Activated T-helper 1 cell treated with anti-CD3 and anti-CD28 coated beads, Interleukin-12 subunit alpha, Interleukin-12 subunit beta, Interleukin-2, Interleukin-4 antibody, amounts not matched to agents 30 ng/mL and 10 ng/mL and 1 ng/mL, durations not matched to agents 14 hours and 24 hours and 36 hours (primary cell): ENCODE measurements at regions not wholly inside any gene's neighbourhood (a gene's known extent, or its start where the extent isn't known, plus 50 kb on each side); places are given as distances from the start of the nearest gene placed in this dataset.

Experiments
- DNase-seq: peaks from one replicate; pipeline ENCODE4 v3.0.0; 2021; ENCODE audit warnings: low spot score
- H3K27ac Mint-ChIP-seq: one replicate; pipeline ENCODE4 v1.8.0; 2021; ENCODE audit warnings: mild to moderate bottlenecking, mixed read lengths
- H3K27me3 Mint-ChIP-seq: one replicate; pipeline ENCODE4 v1.8.0; 2022; ENCODE audit warnings: mild to moderate bottlenecking, moderate library complexity, mixed read lengths; ENCODE audit not compliant: insufficient read depth
- H3K36me3 Mint-ChIP-seq: one replicate; pipeline ENCODE4 v1.8.0; 2021; ENCODE audit warnings: low read depth, mixed read lengths
- H3K4me1 Mint-ChIP-seq: one replicate; pipeline ENCODE4 v1.8.0; 2021; ENCODE audit warnings: low read depth, mixed read lengths
- H3K4me3 Mint-ChIP-seq: one replicate; pipeline ENCODE4 v1.8.0; 2021; ENCODE audit warnings: mild to moderate bottlenecking, moderate library complexity, mixed read lengths
- H3K9me3 Mint-ChIP-seq: one replicate; pipeline ENCODE4 v1.8.0; 2021; ENCODE audit warnings: mixed read lengths
- intact Hi-C: fragments of 100-400 bp; cut with micrococcal nuclease; formaldehyde crosslinking; loops from one replicate; pipeline ENCODE4 v1.15.1; 2024

DNA sequence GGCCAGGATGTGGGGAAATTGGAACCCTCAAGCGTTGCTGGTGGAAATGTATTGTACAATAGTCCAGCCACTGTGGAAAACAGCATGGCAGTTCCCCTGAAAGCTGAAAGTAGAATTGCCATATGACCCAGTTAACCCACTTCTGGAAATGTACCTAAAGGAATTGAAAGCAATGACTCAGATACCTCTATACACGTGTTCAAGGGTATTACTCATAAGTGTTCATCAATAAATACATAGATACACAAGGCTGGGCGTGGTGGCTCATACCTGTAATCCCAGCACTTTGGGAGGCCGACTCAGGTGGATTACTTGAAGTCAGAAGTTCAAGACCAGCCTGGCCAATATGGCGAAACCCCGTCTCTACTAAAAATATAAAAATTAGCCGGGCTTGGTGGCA lies 71.9 kb upstream of the IRS2 start:
- H3K27ac Mint-ChIP-seq: no peak overlapping the region
- H3K27me3 Mint-ChIP-seq: peaks cover 5% of the 10 kb centered on the region
- H3K36me3 Mint-ChIP-seq: no peaks in the 10 kb centered on the region
- no peak for DNase-seq
- intact Hi-C loops: no loop called here
- H3K9me3 Mint-ChIP-seq: no peaks in the 10 kb centered on the region
- H3K4me1 Mint-ChIP-seq: no peaks in the 10 kb centered on the region
- no peak overlapping the region for H3K4me3 Mint-ChIP-seq

DNA sequence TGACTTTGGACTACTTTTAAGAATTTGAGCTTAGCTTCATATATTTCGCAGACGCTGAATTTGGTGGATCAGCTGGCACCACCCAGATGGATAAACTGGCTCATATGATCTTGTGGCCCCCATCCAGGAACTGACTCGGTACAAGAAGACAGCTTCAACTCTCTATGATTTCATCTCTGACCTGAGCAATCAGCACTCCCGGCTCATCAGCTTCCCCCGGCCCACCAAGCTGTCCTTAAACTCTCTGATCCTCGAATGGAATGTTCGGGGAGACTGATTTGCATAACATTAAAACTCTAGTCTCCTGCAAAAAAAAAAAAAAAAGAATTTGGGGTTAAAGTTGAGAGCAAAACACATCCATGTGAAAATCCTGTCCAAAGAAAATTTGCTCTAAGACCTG lies 71.4 kb upstream of the IRS2 start:
- Mint-ChIP-seq H3K36me3 (no peaks in the 10 kb centered on the region), H3K4me3 (no peak overlapping the region), H3K4me1 (no peaks in the 10 kb centered on the region), H3K27me3 (peaks cover 5% of the 10 kb centered on the region), H3K9me3 (no peaks in the 10 kb centered on the region), H3K27ac (no peak overlapping the region)
- intact Hi-C loops: no loop called here
- DNase-seq: no peak

DNA sequence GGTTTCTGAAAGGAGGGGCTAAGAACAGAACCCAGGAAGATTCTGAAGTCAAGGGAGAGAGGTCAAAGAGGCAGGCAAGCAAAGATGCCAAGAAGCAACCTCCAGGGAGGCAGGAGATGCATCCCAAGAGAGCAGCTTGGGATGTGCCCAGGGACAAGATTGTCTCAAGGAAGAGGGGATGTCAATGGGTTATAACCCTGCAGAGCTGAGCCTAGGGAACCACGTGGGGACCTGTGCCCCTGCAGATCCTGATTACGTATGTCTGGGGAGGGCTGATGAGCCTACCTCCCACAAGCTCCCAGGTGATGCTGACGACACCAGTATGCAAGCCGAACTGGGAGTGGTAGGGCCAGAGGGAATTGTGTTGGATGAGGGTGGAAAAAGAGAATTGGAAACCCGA lies 70.9 kb upstream of the IRS2 start:
- no peak for DNase-seq
- no peak overlapping the region for H3K4me3 Mint-ChIP-seq
- H3K27me3 Mint-ChIP-seq: peaks cover 5% of the 10 kb centered on the region
- no peaks in the 10 kb centered on the region for H3K9me3 Mint-ChIP-seq
- H3K27ac Mint-ChIP-seq: no peak overlapping the region
- H3K4me1 Mint-ChIP-seq: no peaks in the 10 kb centered on the region
- H3K36me3 Mint-ChIP-seq: no peaks in the 10 kb centered on the region
- intact Hi-C loops: no loop called here

- no peak overlapping the region for H3K4me3 Mint-ChIP-seq
- DNase-seq: no peak
- H3K36me3 Mint-ChIP-seq: no peaks in the 10 kb centered on the region
- no peaks in the 10 kb centered on the region for H3K4me1 Mint-ChIP-seq
- intact Hi-C loops: no loop called here
- H3K27ac Mint-ChIP-seq: no peak overlapping the region
- peaks cover 5% of the 10 kb centered on the region for H3K27me3 Mint-ChIP-seq
- no peaks in the 10 kb centered on the region for H3K9me3 Mint-ChIP-seq
Observed at GRCh38 chr13:109856350-109856749, 70.0 kb upstream of the IRS2 start.

- H3K27ac Mint-ChIP-seq: no peak overlapping the region
- H3K4me3 Mint-ChIP-seq: no peak overlapping the region
- no peaks in the 10 kb centered on the region for H3K27me3 Mint-ChIP-seq
- no peak for DNase-seq
- no peaks in the 10 kb centered on the region for H3K36me3 Mint-ChIP-seq
- intact Hi-C loops: no loop called here
- H3K9me3 Mint-ChIP-seq: no peaks in the 10 kb centered on the region
- H3K4me1 Mint-ChIP-seq: no peaks in the 10 kb centered on the region
Observed at GRCh38 chr13:109853153-109853552, 66.8 kb upstream of the IRS2 start.

- Mint-ChIP-seq H3K4me3 (no peak overlapping the region), H3K27ac (no peak overlapping the region), H3K36me3 (no peaks in the 10 kb centered on the region), H3K9me3 (no peaks in the 10 kb centered on the region), H3K27me3 (peaks cover 3% of the 10 kb centered on the region), H3K4me1 (no peaks in the 10 kb centered on the region)
- intact Hi-C loops: no loop called here
- DNase-seq: no peak
Observed at GRCh38 chr13:109846185-109846584, 59.8 kb upstream of the IRS2 start.

- no peak for DNase-seq
- H3K36me3 Mint-ChIP-seq: no peaks in the 10 kb centered on the region
- intact Hi-C loops: no loop called here
- H3K4me1 Mint-ChIP-seq: peaks cover 10% of the 10 kb centered on the region
- H3K27me3 Mint-ChIP-seq: peaks cover 4% of the 10 kb centered on the region
- H3K4me3 Mint-ChIP-seq: no peak overlapping the region
- H3K27ac Mint-ChIP-seq: no peak overlapping the region
- H3K9me3 Mint-ChIP-seq: no peaks in the 10 kb centered on the region
Observed at GRCh38 chr13:109844396-109844795, 58.0 kb upstream of the IRS2 start.

DNA sequence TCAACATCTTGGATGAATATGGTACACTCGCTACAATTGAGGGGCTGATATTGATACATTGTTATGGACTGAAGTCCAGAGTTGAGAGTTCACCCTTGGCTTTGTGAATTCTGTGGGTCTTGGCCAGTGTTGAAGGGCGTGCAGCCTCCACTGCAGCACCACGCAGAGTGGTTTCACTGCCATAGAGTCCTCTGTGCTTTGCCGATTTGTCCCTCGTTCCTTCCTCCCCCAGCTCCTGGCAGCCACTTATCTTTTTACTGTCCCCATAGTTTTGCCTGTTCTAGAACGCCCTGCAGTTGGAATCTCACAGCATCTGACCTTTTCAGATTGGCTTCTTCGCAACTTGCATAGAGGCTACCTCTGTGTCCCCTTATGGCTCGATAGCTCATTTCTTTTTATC lies 57.3 kb upstream of the IRS2 start:
- Mint-ChIP-seq H3K27ac (no peak overlapping the region), H3K9me3 (no peaks in the 10 kb centered on the region), H3K27me3 (peaks cover 8% of the 10 kb centered on the region), H3K4me3 (no peak overlapping the region), H3K4me1 (peaks cover 10% of the 10 kb centered on the region), H3K36me3 (no peaks in the 10 kb centered on the region)
- DNase-seq: no peak
- intact Hi-C loops: no loop called here

GRCh38 chr13:109842212-109842920 lies 56.0 kb upstream of the IRS2 start:
- peaks cover 8% of the 10 kb centered on the region for H3K27me3 Mint-ChIP-seq
- H3K27ac Mint-ChIP-seq: no peak overlapping the region
- DNase-seq: no peak
- no peaks in the 10 kb centered on the region for H3K9me3 Mint-ChIP-seq
- H3K36me3 Mint-ChIP-seq: no peaks in the 10 kb centered on the region
- H3K4me1 Mint-ChIP-seq: peaks cover 10% of the 10 kb centered on the region
- H3K4me3 Mint-ChIP-seq: no peak overlapping the region
- intact Hi-C loops: no loop called here

DNA sequence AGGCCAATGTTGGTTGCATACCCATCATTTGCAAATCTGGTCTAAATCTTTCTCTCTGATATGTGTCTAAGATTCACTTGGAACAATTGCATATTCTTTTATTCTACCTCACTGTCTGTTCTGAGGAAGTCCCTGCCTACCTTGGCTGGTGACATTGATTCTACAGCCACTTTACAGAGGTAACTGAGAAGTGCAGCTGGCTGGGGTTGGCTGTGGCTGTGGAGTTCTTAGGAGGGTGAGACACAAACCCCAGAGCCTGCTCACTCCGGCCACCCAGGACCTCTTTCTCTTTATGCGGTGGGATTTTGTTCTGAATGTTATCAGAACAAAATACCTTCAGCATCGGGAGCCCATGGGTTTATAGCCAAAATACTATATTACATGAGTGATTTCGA lies 54.5 kb upstream of the IRS2 start:
- DNase-seq: no peak
- Mint-ChIP-seq H3K27ac (no peak overlapping the region), H3K9me3 (no peaks in the 10 kb centered on the region), H3K27me3 (peaks cover 6% of the 10 kb centered on the region), H3K4me3 (no peak overlapping the region), H3K4me1 (peaks cover 10% of the 10 kb centered on the region), H3K36me3 (no peaks in the 10 kb centered on the region)
- intact Hi-C loops: no loop called here

GRCh38 chr13:109840201-109840892 lies 54.0 kb upstream of the IRS2 start:
- Mint-ChIP-seq H3K4me1 (peaks cover 10% of the 10 kb centered on the region), H3K4me3 (no peak overlapping the region), H3K9me3 (no peaks in the 10 kb centered on the region), H3K36me3 (no peaks in the 10 kb centered on the region), H3K27ac (no peak overlapping the region), H3K27me3 (peaks cover 7% of the 10 kb centered on the region)
- intact Hi-C loops: no loop called here
- DNase-seq: no peak

GRCh38 chr13:109836629-109837607 lies 50.5 kb upstream of the IRS2 start:
- H3K36me3 Mint-ChIP-seq: no peaks in the 10 kb centered on the region
- peaks cover 10% of the 10 kb centered on the region for H3K4me1 Mint-ChIP-seq
- H3K27me3 Mint-ChIP-seq: peaks cover 7% of the 10 kb centered on the region
- intact Hi-C loops: no loop called here
- DNase-seq: no peak
- H3K27ac Mint-ChIP-seq: no peak overlapping the region
- H3K9me3 Mint-ChIP-seq: no peaks in the 10 kb centered on the region
- H3K4me3 Mint-ChIP-seq: no peak overlapping the region
